ENCODE measurements at regions not wholly inside any gene's neighbourhood (a gene's known extent, or its start where the extent isn't known, plus 50 kb on each side); places are given as distances from the start of the nearest gene placed in this dataset.

DNA sequence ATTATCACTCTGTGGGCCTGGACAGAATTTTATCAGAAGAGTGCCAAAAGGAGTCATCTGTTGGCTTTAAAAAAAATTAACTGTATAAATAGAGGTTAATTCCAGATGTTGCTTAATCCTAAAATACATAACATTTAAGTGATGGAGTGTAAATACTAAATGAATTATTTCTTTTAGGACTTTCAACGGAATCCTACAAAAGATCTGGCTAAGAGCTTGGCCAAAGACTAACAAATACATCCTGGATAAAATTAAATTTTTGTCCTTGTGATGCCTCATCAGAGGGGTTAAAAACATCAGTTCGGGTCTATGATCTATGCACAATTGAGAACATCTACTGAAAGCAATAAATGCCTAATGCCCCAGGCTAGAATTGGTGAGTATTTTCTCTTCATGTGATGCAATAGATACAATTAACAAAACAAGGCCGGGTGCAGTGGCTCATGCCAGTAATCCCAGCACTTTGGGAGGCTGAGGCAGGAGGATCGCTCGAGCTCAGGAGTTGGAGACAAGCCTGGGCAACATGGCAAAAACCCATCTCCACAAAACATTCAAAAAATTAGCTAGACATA, 49.8 kb upstream of the RAP1B start:
- DNase-seq: no peak

Measured in activated gamma-delta T cell treated with Interleukin-2 at 50 U/mL for 16 hours (primary cell).